ENCODE measurements at regions not wholly inside any gene's neighbourhood (a gene's known extent, or its start where the extent isn't known, plus 50 kb on each side); places are given as distances from the start of the nearest gene placed in this dataset.
"Not testable (repeated sequence)": the region's sequence is repeated elsewhere in the genome, so short reads cannot be mapped to it uniquely, and the experiment has no call there.

DNA sequence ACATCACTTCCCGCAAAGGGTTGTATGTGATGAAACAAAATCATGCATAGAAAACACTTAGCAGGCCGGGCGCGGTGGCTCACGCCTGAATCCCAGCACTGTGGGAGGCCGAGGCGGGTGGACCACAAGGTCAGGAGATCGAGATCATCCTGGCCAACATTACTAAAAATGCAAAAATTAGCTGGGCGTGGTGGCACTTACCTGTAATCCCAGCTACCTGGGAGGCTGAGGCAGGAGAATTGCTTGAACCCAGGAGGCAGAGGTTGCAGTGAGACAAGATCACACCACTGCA is 265.9 kb downstream of the FAM43A start:
- TF ChIP-seq ZNF274 (IDR thresholded peaks at IDR 0.05; ENCODE audit: low read depth, low read length); SUZ12 (IDR thresholded peaks at IDR 0.05; ENCODE audit: extremely low read depth, insufficient read depth, insufficient read length); YY1 (IDR thresholded peaks at IDR 0.05; ENCODE audit: insufficient read depth, insufficient read length): not testable (repeated sequence)

Data from NT2/D1 (cell line).